Esophagus squamous epithelium (tissue), 5 donors: ENCODE measurements at regions not wholly inside any gene's neighbourhood (a gene's known extent, or its start where the extent isn't known, plus 50 kb on each side); places are given as distances from the start of the nearest gene placed in this dataset.

Experiments
- DNase-seq: peaks from one replicate; lab custom pipeline; 2025; lab: John Stamatoyannopoulos, UW
- H3K27ac ChIP-seq, 4 donors: fragments of 200-600 bp; sonication (generic); one replicate each; pipeline ENCODE4 v1.5.1; 2016 to 2019; ENCODE audit warnings: mild to moderate bottlenecking in 1 of 4
- H3K27me3 ChIP-seq, 4 donors: fragments of 200-600 bp; sonication (generic); 1 replicate in 3 of 4; 2 replicates in 1 of 4; pipeline versions ENCODE4 v1.5.1 to v1.6.0; 2017 to 2021; ENCODE audit warnings: antibody characterized with exemption in 1 of 4
- H3K36me3 ChIP-seq, 3 donors: fragments of 200-600 bp; sonication (generic); one replicate each; pipeline ENCODE4 v1.5.1; 2016 to 2019
- H3K4me1 ChIP-seq, 3 donors: fragments of 200-600 bp; sonication (generic); one replicate each; pipeline ENCODE4 v1.5.1; 2017 to 2019
- H3K4me3 ChIP-seq, 4 donors: fragments of 200-600 bp; sonication (generic); 1 replicate in 3 of 4; 2 replicates in 1 of 4; pipeline ENCODE4 v1.5.1; 2016 to 2019; ENCODE audit warnings: mild to moderate bottlenecking in 2 of 4, moderate library complexity in 1 of 4
- H3K9me3 ChIP-seq, 3 donors: fragments of 200-600 bp; sonication (generic); one replicate each; pipeline ENCODE4 v1.5.1; 2016 to 2019
- POLR2A ChIP-seq, 4 donors: fragments of 450-650 bp; IDR thresholded peaks; one replicate each; pipeline ENCODE4 v1.6.1; 2017; ENCODE audit warnings: antibody characterized with exemption in 4 of 4, mild to moderate bottlenecking in 4 of 4, moderate library complexity in 3 of 4
- WGBS, 2 donors: methylation state at CpG; one replicate each; pipeline ENCODE4 v1.1.5; 2018; 5-methylcytosine and 5-hydroxymethylcytosine counted together
- intact Hi-C: fragments of 100-400 bp; cut with DNase I; formaldehyde crosslinking; loops from one replicate; pipeline ENCODE4 v1.15.0; 2022
- TF ChIP-seq, protein P1 (sequence below), 6 experiments: fragments of 450-650 bp in 4 of 6; fragments of 200-600 bp in 2 of 6; sonication (generic) in 2 of 6; IDR thresholded peaks; one replicate each; pipeline ENCODE4 v1.5.1; 2016 to 2019; ENCODE audit warnings: antibody characterized with exemption in 6 of 6, mild to moderate bottlenecking in 4 of 6, moderate library complexity in 4 of 6
- donor health status: DM: yes; HTN: yes; CAD: no.

GRCh38 chr6:22380236-22380635 is 83.4 kb upstream of the PRL start:
- no peak overlapping the region for H3K4me3 ChIP-seq
- no peak for DNase-seq
- no peak overlapping the region for H3K27ac ChIP-seq
- TF ChIP-seq POLR2A (IDR thresholded peaks at IDR 0.05), result no peak
- TF ChIP-seq, protein P1, sequence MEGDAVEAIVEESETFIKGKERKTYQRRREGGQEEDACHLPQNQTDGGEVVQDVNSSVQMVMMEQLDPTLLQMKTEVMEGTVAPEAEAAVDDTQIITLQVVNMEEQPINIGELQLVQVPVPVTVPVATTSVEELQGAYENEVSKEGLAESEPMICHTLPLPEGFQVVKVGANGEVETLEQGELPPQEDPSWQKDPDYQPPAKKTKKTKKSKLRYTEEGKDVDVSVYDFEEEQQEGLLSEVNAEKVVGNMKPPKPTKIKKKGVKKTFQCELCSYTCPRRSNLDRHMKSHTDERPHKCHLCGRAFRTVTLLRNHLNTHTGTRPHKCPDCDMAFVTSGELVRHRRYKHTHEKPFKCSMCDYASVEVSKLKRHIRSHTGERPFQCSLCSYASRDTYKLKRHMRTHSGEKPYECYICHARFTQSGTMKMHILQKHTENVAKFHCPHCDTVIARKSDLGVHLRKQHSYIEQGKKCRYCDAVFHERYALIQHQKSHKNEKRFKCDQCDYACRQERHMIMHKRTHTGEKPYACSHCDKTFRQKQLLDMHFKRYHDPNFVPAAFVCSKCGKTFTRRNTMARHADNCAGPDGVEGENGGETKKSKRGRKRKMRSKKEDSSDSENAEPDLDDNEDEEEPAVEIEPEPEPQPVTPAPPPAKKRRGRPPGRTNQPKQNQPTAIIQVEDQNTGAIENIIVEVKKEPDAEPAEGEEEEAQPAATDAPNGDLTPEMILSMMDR (IDR thresholded peaks at IDR 0.05), result no peak
- no peaks in the 10 kb centered on the region for H3K27me3 ChIP-seq
- no peaks in the 10 kb centered on the region for H3K36me3 ChIP-seq
- H3K4me1 ChIP-seq, result no peaks in the 10 kb centered on the region
- intact Hi-C loops, result no loop called here
- H3K9me3 ChIP-seq, result no peaks in the 10 kb centered on the region
- 80 to 95% methylated on average over 1 to 3 of the region's 3 CpGs for WGBS, 2 donors

DNA sequence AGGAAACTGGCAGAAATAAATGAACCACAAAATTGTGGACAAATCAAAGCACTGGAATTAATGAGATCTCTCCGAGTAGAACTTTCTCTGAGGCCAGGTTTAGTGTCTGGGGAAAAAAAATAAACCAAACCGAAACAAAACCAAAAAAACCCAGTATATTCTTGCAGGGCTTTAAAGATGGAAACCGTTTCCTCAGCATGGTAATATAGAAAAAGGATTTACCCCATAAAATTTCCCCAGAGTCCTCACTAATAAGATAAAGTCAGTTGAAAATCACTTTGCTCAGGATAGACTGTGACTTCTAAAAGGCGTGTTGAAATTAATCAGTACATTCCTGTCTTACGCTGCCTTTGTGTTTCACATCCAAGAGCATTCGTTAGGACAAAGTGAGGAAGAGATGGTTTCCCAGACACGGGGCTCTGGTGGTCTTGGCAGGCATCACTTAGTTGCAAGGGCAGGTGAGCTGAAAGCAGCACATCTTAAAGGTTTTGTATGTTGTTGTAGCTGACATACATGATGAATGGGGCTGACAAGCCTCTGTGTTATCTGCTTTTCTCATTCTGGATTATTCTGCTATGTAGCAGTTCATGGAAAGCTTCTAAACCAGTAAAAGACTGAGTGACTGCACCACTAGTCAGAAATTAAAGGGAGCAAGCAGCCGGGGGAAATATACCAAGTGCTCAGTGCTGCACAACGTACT is 85.2 kb upstream of the PRL start:
- no peak for DNase-seq
- H3K36me3 ChIP-seq, result no peaks in the 10 kb centered on the region
- H3K4me3 ChIP-seq, result no peak overlapping the region
- no peak overlapping the region for H3K27ac ChIP-seq
- no peaks in the 10 kb centered on the region for H3K9me3 ChIP-seq
- intact Hi-C loops, result no loop called here
- TF ChIP-seq, protein P1 (IDR thresholded peaks at IDR 0.05), result no peak
- TF ChIP-seq POLR2A (IDR thresholded peaks at IDR 0.05), result no peak
- 75 to 81% methylated on average over 8 to 9 of the region's 9 CpGs for WGBS, 2 donors
- H3K4me1 ChIP-seq, result no peaks in the 10 kb centered on the region
- H3K27me3 ChIP-seq, result no peaks in the 10 kb centered on the region

GRCh38 chr6:22383016-22383415 is 86.2 kb upstream of the PRL start:
- TF ChIP-seq POLR2A (IDR thresholded peaks at IDR 0.05), result no peak
- TF ChIP-seq, protein P1 (IDR thresholded peaks at IDR 0.05), result no peak
- Histone ChIP-seq H3K4me3 (no peak overlapping the region), H3K36me3 (no peaks in the 10 kb centered on the region), H3K4me1 (no peaks in the 10 kb centered on the region), H3K27ac (no peak overlapping the region), H3K27me3 (no peaks in the 10 kb centered on the region), H3K9me3 (no peaks in the 10 kb centered on the region)
- WGBS, 2 donors, result 69 to 73% methylated on average over 6 of the region's 6 CpGs
- DNase-seq, result no peak
- intact Hi-C loops, result no loop called here

DNA sequence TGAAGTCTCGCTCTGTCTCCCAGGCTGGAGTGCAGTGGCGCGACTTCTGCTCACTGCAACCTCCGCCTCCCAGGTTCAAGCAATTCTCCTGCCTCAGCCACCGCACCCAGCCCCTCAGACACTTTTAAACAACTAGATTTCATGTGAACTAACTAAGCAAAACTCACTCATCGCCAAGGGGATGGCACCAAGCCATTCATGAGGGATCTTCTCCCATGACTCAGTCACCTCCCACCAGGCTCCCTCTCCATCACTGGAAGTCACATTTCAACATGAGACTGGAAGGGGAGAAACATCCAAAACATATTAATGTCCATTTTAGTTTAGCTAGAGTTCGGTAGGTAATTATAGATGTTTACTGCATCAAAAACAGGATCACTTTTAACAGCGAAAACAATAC is 95.9 kb upstream of the PRL start:
- H3K9me3 ChIP-seq, result no peaks in the 10 kb centered on the region
- no peak for DNase-seq
- no peak overlapping the region for H3K27ac ChIP-seq
- WGBS, 2 donors, result 92 to 95% methylated on average over 7 to 8 of the region's 8 CpGs
- no peaks in the 10 kb centered on the region for H3K36me3 ChIP-seq
- no peaks in the 10 kb centered on the region for H3K27me3 ChIP-seq
- H3K4me1 ChIP-seq, result no peaks in the 10 kb centered on the region
- no peak overlapping the region for H3K4me3 ChIP-seq
- TF ChIP-seq, protein P1 (IDR thresholded peaks at IDR 0.05), result no peak
- no peak for TF ChIP-seq POLR2A (IDR thresholded peaks at IDR 0.05)
- intact Hi-C loops, result no loop called here

GRCh38 chr6:22394691-22395090 is 97.9 kb upstream of the PRL start:
- peaks cover 0 to 2% (median 0%) of the 10 kb centered on the region in 3 donors for H3K4me1 ChIP-seq
- no peak overlapping the region for H3K27ac ChIP-seq
- H3K36me3 ChIP-seq, result no peaks in the 10 kb centered on the region
- TF ChIP-seq POLR2A (IDR thresholded peaks at IDR 0.05), result no peak
- TF ChIP-seq, protein P1 (IDR thresholded peaks at IDR 0.05), result no peak
- no peaks in the 10 kb centered on the region for H3K9me3 ChIP-seq
- 71 to 81% methylated on average over 2 of the region's 2 CpGs for WGBS, 2 donors
- no peaks in the 10 kb centered on the region for H3K27me3 ChIP-seq
- DNase-seq, result no peak
- intact Hi-C loops, result no loop called here
- H3K4me3 ChIP-seq, result no peak overlapping the region
